ENCODE measurements at regions not wholly inside any gene's neighbourhood (a gene's known extent, or its start where the extent isn't known, plus 50 kb on each side); places are given as distances from the start of the nearest gene placed in this dataset.

DNA sequence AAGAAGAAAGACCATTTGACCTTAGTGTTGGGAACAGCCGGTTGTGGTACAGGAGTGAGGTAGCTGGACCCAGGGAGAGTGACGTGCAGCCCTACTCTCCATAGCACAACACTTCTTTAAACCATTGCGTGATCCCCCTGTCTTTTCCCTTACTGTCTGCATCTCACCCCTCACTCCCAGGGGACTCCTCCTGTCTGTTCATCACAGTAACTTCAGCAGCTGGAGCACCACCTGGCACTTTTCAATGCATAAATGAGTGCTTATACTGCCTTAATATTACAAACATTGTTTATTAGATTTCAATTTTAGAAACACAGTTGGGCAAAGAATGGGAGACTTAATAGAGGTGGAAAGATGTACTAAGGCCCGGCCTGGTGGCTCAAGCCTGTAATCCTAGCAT is 285.5 kb downstream of the UQCRFS1 start:
- DNase-seq, result no peak

DNA sequence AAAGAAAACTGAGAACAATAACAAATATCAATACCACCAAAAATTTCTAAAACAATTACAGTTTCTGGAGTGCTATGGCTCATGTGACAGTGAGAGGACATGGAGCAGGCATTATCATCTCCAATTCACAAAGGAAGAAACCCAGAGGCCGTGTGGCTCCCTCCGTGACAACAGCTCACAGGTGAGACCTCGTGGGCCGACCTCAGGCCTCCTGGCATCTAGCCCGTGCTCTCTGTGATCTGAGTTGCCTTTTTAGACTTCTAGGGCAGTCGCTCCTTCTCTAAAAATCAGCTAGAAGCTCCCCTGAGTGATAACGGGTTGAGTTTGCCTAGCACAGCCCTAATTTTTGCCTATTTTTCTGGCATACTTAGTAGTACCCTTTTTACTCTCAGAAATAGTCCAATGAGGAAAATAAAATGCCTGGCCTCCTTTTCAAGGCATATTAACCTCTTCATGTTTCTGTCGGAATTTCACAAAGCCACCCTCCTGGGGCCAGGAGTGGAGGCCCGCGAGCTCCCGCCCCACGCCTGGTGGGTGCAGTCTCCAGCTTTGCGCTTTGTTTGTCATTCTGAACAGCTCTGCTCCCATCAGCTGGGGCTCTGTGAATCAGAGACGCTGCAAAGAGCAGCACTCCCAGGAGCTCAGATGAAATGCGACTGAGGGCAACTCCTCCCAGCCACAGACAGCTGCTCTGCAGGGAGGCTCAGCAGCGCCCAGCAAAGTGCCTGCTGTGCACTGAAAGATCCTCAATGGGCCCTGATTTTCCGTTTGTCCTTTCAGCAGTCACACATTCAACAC is 292.5 kb downstream of the UQCRFS1 start:
- no peak for DNase-seq

DNA sequence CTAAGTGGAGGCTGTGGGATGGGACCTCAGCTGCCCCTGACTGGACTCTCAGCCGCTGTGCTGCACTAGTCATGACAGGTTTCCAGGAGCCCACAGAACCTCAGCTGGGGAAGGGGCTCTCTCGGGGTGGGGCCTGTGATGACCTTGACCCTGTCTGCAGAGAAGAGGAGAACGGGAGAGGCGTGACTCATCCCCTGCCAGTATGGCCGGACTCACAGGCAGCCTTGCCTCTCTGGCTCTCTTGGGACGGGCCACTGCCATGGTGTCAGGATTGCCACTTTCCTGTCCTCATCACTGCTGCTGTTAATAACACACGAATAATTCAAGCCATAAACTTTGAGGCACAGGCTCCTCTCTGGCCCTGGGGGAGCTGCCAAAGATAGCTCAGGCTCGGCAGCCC is 295.3 kb downstream of the UQCRFS1 start:
- DNase-seq, result no peak

DNA sequence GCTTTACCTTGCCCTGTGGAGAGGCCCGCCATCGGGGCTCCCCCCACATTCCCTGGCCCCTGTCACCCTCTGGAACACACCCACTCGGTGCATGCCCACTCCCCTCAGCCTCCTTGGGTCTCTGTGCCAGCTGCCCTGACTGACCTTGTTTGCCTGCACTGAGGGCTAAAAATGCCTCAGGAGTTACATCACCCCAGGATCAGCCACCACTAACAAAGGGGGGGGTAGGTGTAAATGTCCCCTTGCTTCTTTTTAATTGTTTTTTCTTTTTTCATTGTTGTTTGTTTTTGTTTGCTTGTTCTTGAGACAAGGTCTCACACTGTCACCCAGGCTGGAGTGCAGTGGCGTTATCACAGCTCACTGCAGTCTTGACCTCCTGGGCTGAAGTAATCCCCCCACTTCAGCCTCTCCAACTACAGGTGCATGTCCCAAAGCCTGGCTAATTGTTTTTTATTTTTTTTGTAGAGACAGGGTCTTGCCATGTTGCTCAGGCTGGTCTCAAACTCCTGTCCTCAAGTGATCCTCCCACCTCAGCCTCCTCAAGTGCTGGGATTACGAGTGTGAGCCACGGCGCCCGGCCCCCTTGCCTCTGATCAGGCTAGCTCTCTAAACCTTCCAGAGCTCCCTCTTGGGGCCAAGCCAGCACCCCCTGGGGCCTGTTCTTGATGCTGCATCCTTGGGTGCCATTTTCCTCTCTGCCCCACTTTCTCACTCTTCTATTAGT is 297.1 kb downstream of the UQCRFS1 start:
- no peak for DNase-seq

DNA sequence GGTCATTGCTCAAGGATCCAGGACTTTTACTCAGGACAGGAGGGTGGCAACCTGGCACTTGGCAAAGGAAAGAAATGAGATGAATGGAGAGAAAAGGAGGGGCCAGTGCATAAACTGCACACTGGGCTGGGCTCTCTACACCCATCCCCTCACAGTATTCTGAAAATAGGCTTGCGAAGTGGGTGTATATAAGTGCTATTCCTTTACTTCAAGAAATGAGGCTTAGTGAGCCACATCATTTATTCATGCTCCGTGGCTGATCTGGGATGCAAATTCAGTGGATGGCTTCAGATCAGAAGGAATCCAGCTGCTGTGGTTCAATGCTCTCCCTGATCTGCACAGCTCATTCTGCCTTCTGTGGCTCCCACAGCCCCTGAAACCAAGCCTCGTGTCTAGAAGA is 297.7 kb downstream of the UQCRFS1 start:
- no peak for DNase-seq

DNA sequence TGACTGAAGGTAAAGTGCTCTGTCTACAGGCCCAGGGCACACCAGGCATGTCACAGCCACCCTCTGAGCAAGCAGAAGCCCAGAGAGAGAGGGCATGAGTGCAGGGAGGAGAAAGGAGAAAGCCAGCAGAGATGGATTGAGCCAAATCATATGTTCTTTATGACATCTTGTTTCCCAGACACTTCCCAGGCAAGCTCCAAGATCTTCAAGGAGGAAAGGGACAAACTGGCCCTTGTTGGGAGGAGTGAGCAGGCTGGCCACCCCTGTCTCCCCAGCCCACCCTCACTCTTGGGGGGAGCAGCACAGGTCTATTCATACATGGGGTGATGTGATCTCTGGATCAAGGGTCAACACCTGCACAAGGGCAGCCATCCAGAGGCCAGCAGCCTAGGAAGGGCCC is 298.8 kb downstream of the UQCRFS1 start:
- no peak for DNase-seq

DNA sequence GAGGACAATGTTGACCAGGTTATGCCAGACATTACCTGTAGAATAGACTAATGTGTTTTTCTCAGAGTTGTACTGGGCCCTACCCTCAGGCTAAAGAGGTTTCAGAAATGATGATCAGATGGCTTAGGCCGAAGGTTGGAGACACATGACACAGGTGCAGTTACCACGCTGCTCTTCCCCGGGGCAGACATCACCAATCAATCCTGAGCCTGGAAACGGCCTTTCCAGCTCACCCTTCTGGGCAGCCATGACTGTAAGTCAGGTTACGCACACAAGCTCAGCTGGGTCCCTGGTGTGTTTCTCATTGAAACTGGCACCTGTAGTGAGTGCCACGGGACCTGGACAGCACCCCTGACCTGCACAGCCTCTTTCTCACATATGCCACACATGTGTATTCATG is 299.3 kb downstream of the UQCRFS1 start:
- DNase-seq, result no peak

DNA sequence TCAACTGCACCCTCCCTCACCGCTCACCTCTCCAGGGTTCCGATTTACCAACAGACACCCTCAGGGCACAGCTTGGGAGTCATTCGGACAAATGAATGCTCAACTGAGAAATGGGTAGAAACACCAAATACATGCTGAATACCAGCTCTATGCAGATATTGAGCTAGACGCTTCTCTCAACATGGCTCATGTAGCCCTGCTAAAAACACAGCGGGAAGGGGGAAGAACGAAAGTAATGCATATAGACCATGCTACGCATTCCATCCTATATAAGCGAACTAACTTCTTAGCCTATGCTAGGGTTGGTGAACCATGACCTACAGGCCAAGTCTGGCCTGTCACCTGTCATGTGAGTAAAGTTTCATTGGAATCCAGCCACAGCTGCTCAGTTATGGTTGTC is 304.0 kb downstream of the UQCRFS1 start:
- DNase-seq, result no peak

DNA sequence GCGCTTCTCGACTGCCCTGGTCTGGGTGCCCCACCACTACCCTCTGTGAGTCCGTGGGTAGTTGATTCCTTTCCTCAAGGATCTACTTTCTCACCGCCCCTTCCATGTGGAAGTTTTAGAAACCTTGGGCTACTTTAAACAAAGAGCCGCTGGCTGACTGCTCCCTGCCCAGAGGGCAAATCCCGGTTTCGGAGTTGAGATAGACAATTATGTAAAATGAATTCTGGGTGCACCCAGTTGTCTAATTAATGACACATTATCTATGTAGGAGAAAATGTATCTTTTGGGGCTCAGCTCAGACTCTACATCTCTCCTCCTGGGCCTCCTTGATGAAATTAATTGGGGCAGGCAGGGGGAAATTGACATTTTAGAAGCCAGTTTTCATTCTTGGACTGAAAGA is 305.4 kb downstream of the UQCRFS1 start:
- DNase-seq, result no peak

DNA sequence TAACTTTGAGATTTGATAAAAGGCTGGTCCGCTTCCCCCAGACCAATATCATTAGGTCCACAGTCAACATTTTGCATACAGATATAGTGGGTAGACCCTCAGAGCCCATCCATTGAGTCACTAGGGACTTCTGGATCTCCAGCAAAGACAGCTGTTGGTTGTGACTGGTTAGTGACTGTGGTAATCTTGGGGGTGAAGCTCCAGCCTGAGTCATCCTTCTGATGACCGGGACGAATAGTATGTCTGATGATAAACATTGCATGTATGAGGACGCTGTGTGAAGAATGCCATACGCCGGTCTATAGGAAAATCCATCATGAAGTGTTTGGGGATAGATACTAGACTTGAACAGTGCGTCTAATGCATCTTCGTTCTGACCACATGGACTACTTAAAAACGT is 307.0 kb downstream of the UQCRFS1 start:
- no peak for DNase-seq

DNA sequence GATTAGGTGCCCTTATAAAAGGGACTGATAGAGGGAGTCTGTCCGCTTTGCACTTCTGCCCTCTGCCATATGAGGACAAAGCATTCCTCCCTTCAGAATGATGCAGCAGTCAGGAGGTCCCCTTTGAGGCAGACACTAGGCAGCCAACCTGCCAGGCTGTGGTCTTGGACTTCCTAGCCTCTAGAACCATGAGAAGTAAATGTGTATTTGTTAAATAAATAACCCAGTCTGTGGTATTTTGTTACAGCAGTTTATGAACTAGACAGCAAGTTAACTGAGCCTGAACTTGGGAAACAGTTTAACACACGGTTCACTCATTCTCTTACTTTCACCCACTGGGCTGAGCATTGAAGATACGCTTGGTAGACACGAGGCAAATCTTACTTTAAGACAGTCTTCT is 313.2 kb downstream of the UQCRFS1 start:
- no peak for DNase-seq

DNA sequence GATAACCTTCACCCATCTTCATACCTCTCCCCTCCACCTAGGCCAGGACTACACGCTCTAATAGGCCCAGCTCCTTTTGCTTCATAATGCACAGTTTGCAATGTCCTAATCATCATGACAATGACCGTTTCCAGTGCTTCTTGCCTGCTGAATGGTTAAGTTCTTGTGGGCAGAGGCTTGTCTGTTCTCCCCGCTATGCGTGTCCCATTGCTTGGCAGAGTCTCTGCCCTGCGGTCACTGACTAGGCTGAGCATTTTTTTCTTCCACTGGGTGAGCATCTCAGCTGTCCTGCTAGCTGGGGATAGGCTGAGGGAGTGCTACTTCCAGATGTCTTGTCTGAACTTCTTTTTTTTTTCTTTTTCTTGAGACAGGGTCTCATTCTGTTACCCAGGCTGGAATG is 314.7 kb downstream of the UQCRFS1 start:
- DNase-seq, result no peak

DNA sequence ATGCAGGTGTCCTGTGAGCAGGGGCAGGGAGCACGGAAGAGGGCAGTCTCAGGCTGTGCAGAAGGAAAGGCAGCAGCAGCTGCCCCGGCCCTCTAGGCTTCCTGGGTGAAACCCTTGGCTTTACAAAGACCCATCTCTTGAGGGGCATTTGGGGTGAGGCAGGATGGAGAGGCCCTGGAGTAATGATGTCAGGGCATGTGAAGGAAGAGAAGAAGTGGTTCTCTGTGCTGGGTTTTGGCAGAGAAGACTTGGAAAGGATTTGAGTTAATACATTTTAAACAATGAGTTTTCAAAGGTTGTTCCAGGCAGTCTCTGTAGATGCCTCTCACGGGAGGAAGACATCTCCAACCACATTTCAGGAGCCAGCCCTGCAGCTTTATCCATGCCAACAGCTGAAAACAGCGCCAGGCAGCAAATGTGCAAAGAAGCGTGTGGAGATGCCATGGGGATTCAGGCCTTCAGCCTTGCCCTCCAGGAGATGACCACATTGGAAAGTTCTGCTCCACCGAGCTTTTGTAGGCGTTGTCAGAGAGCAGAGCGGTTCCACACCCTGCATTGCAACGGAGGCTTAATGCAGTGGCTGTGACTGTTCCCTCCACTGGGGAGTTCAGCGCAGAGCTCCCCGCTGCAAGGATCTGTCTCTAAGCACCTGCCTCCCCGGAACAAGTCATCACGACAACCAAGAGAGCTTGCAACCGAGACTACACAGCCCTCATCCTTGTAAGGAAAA is 322.8 kb downstream of the UQCRFS1 start:
- no peak for DNase-seq

DNA sequence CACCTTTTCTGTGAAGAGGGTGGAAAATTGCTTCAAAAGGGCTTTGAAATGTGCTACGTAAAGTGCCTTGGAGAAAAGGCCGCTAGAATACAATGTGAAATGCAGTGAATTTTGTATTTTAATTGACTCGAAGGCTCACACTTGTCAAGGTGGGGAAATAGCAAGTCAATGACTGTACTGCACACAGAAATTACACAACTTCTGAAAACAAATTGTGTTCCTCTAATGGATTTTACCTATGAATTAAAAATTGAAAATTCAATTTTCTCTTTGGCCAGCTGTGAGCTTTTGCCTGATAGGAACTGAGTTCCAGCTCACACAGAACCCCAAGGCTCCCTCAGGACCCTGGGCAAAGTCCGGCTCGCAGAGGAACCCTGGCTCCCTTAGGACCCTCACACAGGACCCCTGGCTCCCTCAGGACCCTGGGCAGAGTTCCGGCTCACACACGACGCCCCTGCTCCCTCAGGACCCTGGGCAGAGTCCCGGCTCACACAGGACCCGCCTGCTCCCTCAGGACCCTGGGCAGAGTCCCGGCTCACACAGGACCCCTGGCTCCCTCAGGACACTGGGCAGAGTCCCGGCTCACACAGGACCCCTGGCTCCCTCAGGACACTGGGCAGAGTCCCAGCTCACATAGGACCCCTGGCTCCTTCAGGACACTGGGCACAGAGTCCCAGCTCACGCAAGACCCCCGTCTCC is 324.9 kb downstream of the UQCRFS1 start:
- DNase-seq, result no peak

DNA sequence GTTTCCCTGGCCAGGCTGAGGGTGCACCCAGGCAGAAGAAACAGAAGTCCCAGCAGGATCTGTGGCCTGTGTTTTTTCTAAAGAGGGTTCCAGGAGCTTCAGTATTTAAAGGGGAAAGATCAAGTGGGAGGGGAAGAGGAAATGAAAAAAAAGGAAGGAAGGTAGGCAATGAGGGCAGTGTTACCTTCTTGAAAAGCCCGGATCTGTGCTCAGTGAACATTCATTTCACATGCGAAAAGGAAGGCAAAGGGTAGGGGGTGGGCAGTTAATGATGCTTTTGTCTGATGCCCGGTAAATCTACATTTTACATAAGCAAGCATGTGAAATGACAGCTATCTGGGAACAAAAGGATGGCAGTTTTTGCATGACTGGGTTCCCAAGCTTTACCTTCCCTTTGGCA is 326.2 kb downstream of the UQCRFS1 start:
- no peak for DNase-seq

DNA sequence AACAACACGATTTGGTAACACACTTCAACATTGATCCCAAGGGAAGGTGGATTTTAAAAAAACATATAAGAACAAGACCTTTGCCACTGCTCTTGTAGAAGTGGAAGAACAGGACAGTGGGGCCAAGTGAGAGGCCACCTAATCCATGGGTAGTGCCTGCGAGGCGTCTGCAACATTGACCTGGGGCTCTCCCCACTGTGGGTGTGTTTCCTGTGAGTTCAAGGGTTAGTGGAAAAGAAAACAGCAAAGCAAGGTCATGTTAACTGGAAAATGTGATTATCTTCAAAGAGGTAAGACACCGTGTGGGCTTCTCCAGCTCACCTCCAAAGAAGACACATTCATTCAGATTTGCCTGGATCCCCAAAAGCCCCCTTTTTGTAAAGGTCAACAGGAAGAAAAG is 327.0 kb downstream of the UQCRFS1 start:
- no peak for DNase-seq

DNA sequence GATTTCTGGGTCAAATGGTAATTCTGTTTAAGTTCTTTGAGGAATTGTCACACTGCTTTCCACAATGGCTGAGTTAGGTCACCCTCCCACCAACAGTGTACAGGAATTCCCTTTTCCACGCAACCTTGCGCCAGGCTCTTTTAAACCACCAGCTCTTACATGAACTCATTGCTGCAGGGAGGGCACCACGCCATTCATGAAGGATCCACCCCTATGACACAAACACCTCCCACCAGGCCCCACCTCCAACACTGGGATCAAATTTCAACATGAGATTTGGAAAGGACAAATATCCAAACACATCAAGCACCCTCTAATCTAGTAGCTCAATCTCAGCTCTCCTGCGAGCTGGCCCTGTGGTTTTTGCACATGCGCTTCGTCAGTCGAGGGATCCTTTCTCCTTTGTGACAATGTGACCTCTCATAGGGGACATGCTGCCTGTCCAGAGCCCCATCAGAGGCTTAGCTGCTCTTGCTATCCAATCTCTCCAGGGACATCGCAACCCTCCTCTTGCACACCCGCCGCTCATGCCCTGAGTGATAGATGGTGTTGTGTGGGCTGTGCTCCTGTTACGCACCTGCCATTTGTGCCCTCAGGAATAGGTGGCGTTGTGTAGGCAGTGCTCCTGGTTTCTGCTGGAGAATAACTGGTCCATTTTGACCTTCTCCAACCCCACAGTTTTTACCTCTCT is 328.0 kb downstream of the UQCRFS1 start:
- DNase-seq, result no peak

DNA sequence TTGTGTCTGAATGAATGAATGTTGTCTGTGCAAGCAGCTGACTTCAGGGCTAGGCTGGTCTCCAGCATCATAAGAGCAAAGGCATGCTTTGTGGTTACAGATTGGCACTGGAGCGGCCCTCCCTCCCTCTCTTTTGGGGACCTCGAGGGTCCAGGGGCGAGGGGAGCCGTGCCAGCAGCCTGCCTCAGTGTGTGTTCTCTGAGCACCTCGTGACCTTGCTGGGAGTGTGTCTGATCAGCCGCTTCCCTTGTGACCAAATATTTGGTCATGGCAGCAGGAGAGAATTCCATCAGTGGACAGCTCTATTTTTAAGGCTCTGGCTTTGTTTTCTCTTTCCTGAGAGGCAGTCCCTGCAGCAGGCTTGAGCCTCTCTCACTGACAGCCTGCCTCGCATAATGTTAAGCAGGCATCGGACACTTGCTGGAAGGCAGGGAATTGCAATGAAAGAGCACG is 329.7 kb downstream of the UQCRFS1 start:
- no peak for DNase-seq

DNA sequence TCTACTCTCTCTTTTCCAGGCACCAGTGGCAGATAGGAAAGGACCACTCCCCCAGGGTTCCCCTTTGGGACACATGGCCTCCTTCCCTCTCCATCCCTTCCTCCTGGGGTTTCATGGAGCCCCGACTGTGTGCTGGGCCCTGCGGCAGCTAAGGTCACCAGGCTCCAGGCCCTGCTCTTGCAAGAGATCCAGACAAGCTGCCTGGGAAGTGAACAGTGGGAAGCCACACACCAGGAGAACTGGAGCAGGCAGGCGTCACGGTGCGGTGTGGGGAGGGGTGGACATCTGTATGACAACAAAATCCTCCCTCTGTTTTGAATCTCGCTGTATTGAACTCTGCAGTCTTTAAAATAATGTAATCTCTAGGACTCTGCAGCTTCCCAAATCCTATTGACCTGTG is 330.1 kb downstream of the UQCRFS1 start:
- no peak for DNase-seq

DNA sequence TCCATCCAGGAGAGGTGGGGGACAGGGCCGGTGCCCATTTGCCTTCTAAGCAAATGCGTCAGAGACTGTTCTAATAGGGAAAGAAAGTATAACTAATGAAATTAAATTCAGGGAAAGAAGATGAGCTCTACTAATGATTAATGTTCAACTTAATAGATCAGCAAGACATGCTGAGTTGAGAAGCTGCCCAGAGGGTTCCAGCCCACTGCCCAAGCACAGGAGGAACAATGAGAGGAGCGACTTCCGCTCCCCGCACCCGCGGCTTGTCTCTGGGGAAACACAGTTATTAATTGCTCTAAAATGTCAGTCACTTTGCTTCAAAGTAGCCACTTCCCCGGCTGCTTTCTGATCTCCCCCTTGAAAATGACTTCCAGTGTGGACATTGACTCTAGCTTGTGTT is 331.3 kb downstream of the UQCRFS1 start:
- no peak for DNase-seq

DNA sequence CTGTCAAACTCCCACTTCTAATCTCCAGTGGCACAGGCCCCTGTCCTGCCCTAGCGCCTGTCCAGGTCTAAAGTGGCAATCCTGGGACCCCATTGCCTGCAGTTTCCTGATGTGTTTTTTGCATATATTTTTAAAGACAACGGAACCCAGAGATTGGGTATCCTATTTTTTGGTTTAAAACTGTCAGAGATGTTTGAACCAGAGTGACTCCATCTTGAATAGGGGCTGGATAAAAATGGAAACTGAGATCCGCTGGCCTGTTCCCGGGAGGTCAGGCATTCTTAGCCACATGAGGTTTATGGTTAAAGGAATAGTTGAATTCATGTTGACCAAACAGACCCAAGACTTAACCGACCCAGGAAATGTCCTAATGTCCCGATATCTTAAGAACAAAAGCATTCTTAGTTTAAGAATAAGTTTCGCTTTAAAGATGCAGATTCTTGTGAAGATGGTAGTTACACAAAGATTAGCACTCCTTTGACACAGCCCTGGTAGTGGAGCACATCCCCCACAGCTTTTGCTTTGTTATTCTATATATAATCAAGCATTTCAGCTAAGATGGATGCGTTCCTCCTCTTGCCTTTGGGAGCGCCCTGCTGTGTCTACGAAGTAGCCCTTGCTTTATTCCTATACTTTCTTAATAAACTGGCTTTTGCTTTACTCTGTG is 332.1 kb downstream of the UQCRFS1 start:
- DNase-seq, result no peak
